CD4-positive, alpha-beta T cell (primary cell): ENCODE measurements at regions not wholly inside any gene's neighbourhood (a gene's known extent, or its start where the extent isn't known, plus 50 kb on each side); places are given as distances from the start of the nearest gene placed in this dataset.

ENCODE experiments used
- ATAC-seq: fragments of 200-7000 bp; cut with Tn5 transposase; one replicate; pipeline ENCODE4 v1.10.0; 2022; ENCODE audit warnings: mild to moderate bottlenecking; ENCODE audit not compliant: poor library complexity
- CTCF ChIA-PET: fragments of 350-600 bp; sonication (Branson Sonifier 250); formaldehyde crosslinking; loops from one replicate; lab custom pipeline; 2021; ENCODE audit warnings: antibody characterized with exemption, inconsistent platforms; lab: Charles Lee
- POLR2A ChIA-PET: fragments of 350-600 bp; sonication (Branson Sonifier 250); formaldehyde crosslinking; loops from one replicate; lab custom pipeline; 2021; ENCODE audit warnings: antibody characterized with exemption, inconsistent platforms; lab: Charles Lee
- DNase-seq, 14 experiments: peaks; one replicate each; pipeline ENCODE4 v3.0.0-alpha.2; 2013 to 2020; ENCODE audit warnings: mixed read lengths in 2 of 14
- H3K27ac ChIP-seq, 2 donors: one replicate each; pipeline versions ENCODE4 v1.5.1 to v1.7.0; 2013; ENCODE audit warnings: low read length in 2 of 2, low read depth in 1 of 2, mild to moderate bottlenecking in 1 of 2
- H3K27me3 ChIP-seq, 2 experiments: 1 replicate in 1 of 2; 2 replicates in 1 of 2; pipeline versions ENCODE4 v1.6.1 to v1.7.0; 2013; ENCODE audit warnings: low read length in 2 of 2, control low read depth in 1 of 2, mild to moderate bottlenecking in 1 of 2, moderate library complexity in 1 of 2; ENCODE audit not compliant: insufficient read depth in 2 of 2, control insufficient read depth in 1 of 2
- H3K36me3 ChIP-seq: one replicate; pipeline ENCODE4 v1.6.1; 2013; ENCODE audit warnings: low read length, control low read depth; ENCODE audit not compliant: insufficient read depth
- H3K4me1 ChIP-seq: one replicate; pipeline ENCODE4 v1.6.1; 2013; ENCODE audit warnings: low read length, control low read depth; ENCODE audit not compliant: insufficient read depth
- H3K4me3 ChIP-seq: one replicate; pipeline ENCODE4 v1.5.1; 2013; ENCODE audit warnings: mild to moderate bottlenecking, low read length, moderate library complexity
- H3K9me3 ChIP-seq, 2 experiments: 1 replicate in 1 of 2; 2 replicates in 1 of 2; pipeline versions ENCODE4 v1.6.1 to v1.7.0; 2013; ENCODE audit warnings: low read length in 2 of 2, mild to moderate bottlenecking in 2 of 2, control low read depth in 1 of 2, moderate library complexity in 1 of 2; ENCODE audit not compliant: control insufficient read depth in 1 of 2, insufficient read depth in 1 of 2
- H3K27ac Mint-ChIP-seq: one replicate; pipeline ENCODE4 v1.8.0; 2020; ENCODE audit warnings: mixed read lengths
- H3K27me3 Mint-ChIP-seq: one replicate; pipeline ENCODE4 v1.8.0; 2021; ENCODE audit warnings: mixed read lengths
- H3K36me3 Mint-ChIP-seq: one replicate; pipeline ENCODE4 v1.8.0; 2021; ENCODE audit warnings: low read depth, mixed read lengths
- H3K4me1 Mint-ChIP-seq: one replicate; pipeline ENCODE4 v1.8.0; 2021; ENCODE audit warnings: low read depth, mixed read lengths
- H3K4me3 Mint-ChIP-seq: one replicate; pipeline ENCODE4 v1.8.0; 2020; ENCODE audit warnings: mild to moderate bottlenecking, mixed read lengths
- H3K9me3 Mint-ChIP-seq: one replicate; pipeline ENCODE4 v1.8.0; 2020; ENCODE audit warnings: mixed read lengths
- CTCF ChIP-seq: fragments of 200-600 bp; IDR thresholded peaks from one replicate; pipeline ENCODE4 v1.8.0; 2022; ENCODE audit warnings: antibody characterized with exemption, mild to moderate bottlenecking
- intact Hi-C, 2 experiments: fragments of 100-400 bp; cut with DNase I in 1 of 2; cut with micrococcal nuclease in 1 of 2; formaldehyde crosslinking; loops; one replicate each; pipeline versions ENCODE4 v1.15.1 to v1.9.0; 2023 to 2025; cut with DNase I, micrococcal nuclease

- H3K4me3 ChIP-seq: no peak overlapping the region
These were observed 1203.6 kb upstream of the GJE1 start for GRCh38 chr6:140929121-140929520.

GRCh38 chr6:140923048-140923447 lies 1209.7 kb upstream of the GJE1 start:
- H3K27me3 ChIP-seq: no peaks in the 10 kb centered on the region
- DNase-seq (no peak), ATAC-seq (no peak)
- no peaks in the 10 kb centered on the region for H3K9me3 Mint-ChIP-seq
- TF ChIP-seq CTCF: no peak
- ChIA-PET POLR2A (no interaction called here), CTCF (no interaction called here)
- H3K27ac Mint-ChIP-seq: no peak overlapping the region
- no peak overlapping the region for H3K27ac ChIP-seq
- intact Hi-C loops: no loop called here
- H3K27me3 Mint-ChIP-seq: peaks cover 7% of the 10 kb centered on the region
- H3K4me1 Mint-ChIP-seq: no peaks in the 10 kb centered on the region
- no peak overlapping the region for H3K4me3 Mint-ChIP-seq
- no peaks in the 10 kb centered on the region for H3K36me3 Mint-ChIP-seq
- no peaks in the 10 kb centered on the region for H3K9me3 ChIP-seq
- no peak overlapping the region for H3K4me3 ChIP-seq
- no peaks in the 10 kb centered on the region for H3K36me3 ChIP-seq
- no peaks in the 10 kb centered on the region for H3K4me1 ChIP-seq

More at GRCh38 chr6:140929121-140929520, 1203.6 kb upstream of the GJE1 start:
- ChIA-PET POLR2A (no interaction called here), CTCF (no interaction called here)
- H3K9me3 ChIP-seq: no peaks in the 10 kb centered on the region
- no peaks in the 10 kb centered on the region for H3K27me3 ChIP-seq
- H3K4me1 Mint-ChIP-seq: no peaks in the 10 kb centered on the region
- H3K9me3 Mint-ChIP-seq: no peaks in the 10 kb centered on the region
- ATAC-seq (no peak), DNase-seq (no peak)
- peaks cover 16% of the 10 kb centered on the region for H3K27me3 Mint-ChIP-seq
- H3K4me3 Mint-ChIP-seq: no peak overlapping the region
- H3K36me3 Mint-ChIP-seq: no peaks in the 10 kb centered on the region
- H3K27ac Mint-ChIP-seq: no peak overlapping the region
- H3K27ac ChIP-seq: no peak overlapping the region
- no peaks in the 10 kb centered on the region for H3K36me3 ChIP-seq
- H3K4me1 ChIP-seq: no peaks in the 10 kb centered on the region
- intact Hi-C loops: no loop called here
- TF ChIP-seq CTCF: no peak

- no peaks in the 10 kb centered on the region for H3K27me3 ChIP-seq
- no peak for ATAC-seq
- no peak overlapping the region for H3K27ac ChIP-seq
- peaks cover 4% of the 10 kb centered on the region for H3K27me3 Mint-ChIP-seq
- H3K9me3 ChIP-seq: no peaks in the 10 kb centered on the region
- CTCF ChIA-PET: no interaction called here
- H3K4me1 ChIP-seq: no peaks in the 10 kb centered on the region
- H3K4me1 Mint-ChIP-seq: no peaks in the 10 kb centered on the region
- H3K27ac Mint-ChIP-seq: no peak overlapping the region
- H3K4me3 Mint-ChIP-seq: no peak overlapping the region
- intact Hi-C loops: no loop called here
- no peaks in the 10 kb centered on the region for H3K36me3 ChIP-seq
- no peaks in the 10 kb centered on the region for H3K36me3 Mint-ChIP-seq
- TF ChIP-seq CTCF: peak; percentile 21
- H3K4me3 ChIP-seq: no peak overlapping the region
- DNase-seq: peak in 2 of 14 experiments; percentile 4 to 10
- POLR2A ChIA-PET: no interaction called here
- no peaks in the 10 kb centered on the region for H3K9me3 Mint-ChIP-seq
These were observed 1211.1 kb upstream of the GJE1 start for GRCh38 chr6:140921366-140922226.
